Activated naive CD4-positive, alpha-beta T cell (primary cell): ENCODE measurements at regions not wholly inside any gene's neighbourhood (a gene's known extent, or its start where the extent isn't known, plus 50 kb on each side); places are given as distances from the start of the nearest gene placed in this dataset.
"Not testable (repeated sequence)": the region's sequence is repeated elsewhere in the genome, so short reads cannot be mapped to it uniquely, and the experiment has no call there.

Experiments used
- DNase-seq, 4 experiments: peaks; one replicate each; lab custom pipeline; 2025; lab: John Stamatoyannopoulos, UW

DNA sequence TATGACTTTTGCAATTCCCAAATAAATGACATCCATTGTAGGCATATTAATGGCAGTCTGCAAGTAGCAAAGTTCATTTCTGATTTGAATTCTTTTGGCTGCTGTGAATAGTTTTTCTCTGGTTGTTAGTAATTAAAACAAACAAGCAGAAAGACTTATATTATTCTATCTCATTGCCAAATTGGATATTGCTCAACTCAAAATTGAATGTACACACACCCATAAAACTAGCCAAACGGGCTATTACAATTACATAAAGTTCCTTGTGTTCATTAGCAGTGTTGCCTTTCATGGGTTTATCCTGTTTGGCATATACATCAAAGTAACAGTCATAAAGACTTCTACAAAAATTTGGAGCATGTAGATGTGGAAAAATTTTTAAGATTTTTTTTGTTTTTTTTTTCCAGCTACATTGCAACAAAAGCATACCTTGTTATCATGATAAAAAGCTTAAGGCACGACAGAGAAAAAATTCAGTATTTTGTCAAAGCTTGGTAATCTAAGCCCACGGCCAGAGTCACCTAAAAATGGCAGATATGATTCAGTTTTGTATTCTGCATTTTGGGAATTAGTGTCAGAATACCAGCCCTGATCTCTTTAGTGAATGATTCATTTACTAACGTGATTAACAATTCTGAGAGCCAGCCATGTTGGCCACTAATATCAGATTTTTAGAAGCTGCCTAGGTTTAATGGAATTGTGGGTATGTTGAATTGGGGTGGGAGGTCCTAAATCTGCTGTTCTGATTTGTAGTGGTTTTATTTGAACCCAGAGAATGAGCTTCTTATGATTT is 108.4 kb downstream of the KLF5 start:
- no peak for DNase-seq

DNA sequence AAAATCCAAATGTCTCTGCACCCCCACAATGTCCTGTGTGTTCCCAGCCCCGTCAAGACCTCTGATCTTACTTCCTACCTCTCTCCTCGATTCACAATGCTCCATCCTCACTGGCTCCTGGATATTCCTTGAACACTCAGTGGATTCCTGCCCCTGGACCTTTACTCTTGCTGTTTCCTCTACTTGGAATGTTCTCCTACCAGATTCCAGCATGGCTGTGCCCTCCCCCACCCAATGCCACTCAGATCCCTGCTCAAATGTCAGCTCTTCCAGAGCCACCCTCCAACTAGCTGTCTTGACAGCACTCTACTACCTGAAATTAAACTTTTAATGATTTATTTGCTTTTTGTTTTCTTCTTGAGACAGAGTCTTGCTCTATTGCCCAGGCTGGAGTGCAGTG is 107.4 kb downstream of the KLF5 start:
- DNase-seq: no peak

DNA sequence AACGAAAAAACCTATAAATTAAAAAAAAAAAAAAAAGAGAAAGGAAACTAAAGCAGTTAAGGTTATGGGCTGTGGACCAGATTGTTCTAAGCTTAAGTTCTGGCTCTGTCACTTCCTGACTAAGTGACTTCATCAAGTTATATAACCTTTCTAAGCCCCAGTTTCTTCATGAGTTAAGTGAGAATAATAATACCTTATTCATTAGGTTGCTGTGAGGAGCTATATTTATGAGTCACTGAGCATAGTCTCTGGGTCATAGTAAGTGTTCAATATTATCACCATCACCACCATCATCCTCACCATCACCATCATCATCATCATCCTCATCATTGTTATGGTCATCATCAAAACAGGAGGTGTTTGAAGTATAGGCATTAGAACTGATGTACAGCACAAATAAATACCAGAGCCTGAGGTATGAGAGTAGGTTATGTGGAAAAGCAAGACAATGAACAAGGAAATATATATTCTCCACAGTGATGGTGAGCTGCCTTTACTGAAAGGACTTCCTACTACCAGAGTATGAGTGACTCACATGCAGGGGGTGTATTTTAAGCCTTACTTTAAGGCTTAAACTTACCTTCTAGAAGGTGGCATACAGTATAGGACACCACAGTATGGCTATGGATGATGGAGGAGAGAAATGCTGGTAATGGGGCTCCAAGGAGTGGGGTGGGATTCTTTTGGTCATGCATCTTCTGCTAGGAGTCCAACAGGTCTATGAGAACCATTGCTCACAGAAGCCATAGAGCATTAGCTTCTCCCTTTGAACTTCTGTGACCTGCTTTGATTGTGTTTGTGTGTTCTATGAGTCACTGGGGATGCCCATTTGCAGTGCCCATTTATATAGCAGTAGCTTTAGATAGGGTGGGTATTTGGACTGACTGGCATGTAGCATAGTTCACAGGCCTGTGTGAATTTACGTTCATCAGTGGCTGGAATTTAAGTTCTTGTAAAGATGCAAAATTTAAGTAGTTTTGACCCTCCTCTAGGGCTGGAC is 104.4 kb downstream of the KLF5 start:
- no peak for DNase-seq

GRCh38 chr13:73160371-73161031 is 101.7 kb downstream of the KLF5 start:
- not testable (repeated sequence) for DNase-seq

DNA sequence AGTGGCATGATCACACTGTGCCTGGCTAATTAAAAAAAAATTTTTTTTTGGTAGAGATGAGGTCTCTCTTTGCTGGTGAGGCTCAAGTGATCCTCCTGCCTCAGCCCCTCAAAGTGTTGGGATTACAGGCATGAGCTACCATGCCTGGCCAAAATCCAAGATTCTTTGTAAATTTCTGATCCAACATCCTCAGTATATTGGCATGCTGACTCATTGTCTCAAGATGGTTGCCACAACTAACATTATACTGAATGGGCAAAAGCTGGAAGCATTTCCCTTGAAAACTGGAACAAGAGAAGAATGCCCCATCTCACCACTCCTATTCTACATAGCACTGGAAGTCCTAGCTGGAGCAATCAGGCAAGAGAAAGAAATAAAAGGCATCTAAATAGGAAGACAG is 100.0 kb downstream of the KLF5 start:
- no peak for DNase-seq

GRCh38 chr13:73157031-73157430 is 98.2 kb downstream of the KLF5 start:
- no peak for DNase-seq

GRCh38 chr13:73146707-73147106 is 87.9 kb downstream of the KLF5 start:
- DNase-seq: no peak

DNA sequence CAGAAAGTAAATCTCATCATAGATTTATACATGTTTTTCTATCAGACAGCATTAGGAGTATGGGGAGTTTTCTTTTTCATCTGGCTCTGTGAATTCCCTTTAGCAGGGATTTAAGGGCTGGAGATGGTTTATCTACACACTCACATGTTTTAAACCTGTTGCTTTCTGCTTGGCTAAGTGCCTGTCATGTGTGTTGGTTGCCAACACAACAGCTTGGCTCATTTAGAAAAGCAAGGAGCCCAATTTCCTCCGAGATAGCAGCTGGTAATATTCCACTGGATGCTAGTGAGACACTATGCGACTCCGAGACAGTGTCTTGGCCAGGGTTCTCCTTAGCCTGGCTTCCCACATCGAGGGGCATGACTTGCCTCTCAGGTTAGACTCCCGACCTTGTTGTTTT is 83.3 kb downstream of the KLF5 start:
- no peak for DNase-seq

GRCh38 chr13:73141292-73141771 is 82.5 kb downstream of the KLF5 start:
- no peak for DNase-seq

DNA sequence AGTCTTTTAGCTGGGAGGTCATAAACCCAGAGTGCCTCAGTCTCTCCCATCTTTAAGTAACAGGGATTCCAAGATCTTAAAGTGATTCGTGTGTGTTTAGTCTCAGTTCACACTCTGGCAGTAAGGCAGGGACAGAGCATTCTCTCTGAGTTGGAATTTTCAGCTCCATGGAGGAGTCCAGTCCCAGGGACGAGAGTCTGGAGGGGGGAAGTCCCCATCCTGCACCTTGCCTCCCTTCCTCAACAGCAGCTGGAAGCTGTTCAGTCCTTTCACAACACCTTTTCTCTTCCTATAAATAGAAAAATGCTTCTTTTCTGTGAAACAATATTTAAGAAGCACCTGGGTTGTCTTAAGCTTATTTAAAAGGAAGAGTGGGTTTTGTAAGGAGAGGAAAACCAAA is 82.0 kb downstream of the KLF5 start:
- DNase-seq: no peak

DNA sequence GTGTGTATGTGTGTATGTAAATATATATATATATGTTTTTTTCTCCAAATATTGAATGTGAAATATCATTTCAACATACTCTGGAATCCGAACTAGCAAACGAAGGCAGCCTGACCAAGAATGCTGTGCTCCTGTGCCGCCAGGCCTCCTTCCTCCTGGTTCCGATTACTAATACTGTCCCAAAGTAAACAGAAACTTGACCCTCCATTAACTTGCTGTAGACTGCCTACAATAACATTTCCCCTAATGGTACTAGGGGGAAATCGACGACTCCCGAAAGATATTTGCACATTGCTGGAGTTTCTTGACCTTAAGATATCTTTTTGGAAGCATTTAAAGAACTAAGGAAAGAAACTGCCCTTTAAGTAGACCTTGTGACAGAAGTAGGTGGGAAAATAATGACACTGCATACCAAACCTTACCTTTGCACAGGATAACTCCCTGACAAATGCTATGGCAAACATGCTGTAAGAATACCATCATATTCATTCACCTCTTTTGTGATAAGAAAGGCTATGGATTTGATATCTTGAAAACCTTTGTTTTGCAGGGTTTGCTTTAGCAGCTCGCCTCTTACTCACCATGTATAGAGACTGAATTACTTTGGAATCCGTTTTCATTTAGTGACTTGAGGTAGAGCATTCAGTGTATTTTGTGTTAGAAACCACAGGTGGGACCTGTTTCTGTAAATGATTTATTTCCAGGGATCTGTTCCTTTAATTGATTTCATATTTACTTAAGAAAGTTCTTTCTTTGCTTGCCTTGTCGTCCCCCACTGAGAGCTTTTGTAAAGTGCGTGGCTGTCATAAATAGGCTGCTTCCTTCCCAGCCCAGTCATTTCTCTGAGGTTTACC is 80.1 kb downstream of the KLF5 start:
- DNase-seq: no peak

GRCh38 chr13:73138276-73138637 is 79.5 kb downstream of the KLF5 start:
- DNase-seq: no peak

DNA sequence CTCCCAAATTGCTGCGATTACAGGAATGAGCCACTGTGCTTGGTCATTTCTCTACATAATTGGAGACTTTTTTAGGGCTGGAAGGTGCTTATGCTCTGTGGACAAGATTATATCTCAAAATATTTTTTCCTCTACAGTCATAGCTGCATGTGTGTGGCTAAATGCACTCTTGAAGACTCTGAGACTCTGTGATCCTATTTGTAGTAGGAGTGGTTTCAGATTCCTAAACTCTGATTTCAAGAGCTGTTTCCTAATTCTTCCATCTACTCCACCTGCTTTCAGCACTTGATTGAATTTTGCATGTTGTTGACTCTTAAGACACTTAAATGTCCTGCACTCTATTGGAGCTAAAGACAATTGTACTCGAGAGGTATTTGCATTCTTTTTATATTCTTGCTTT is 78.0 kb downstream of the KLF5 start:
- DNase-seq: no peak

DNA sequence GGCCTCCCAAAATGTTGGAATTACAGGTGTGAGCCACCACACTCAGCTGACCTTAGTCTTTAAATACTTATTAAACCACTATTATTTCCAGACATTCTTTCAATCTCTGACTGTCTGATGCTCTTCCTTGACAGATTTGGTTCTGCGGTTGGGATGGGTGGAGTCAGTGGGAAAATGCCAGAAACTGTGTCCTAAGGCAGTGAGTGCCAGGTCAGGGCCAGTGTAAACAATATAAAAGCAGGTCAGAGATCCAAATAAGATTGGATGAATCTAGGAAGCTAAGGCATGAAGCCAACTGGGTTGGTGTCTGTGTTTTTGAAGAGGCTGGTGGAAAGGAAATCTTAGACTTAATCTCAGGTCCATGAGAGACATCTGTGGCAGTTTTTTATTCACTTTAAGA is 74.7 kb downstream of the KLF5 start:
- DNase-seq: no peak

GRCh38 chr13:73131247-73131646 is 72.4 kb downstream of the KLF5 start:
- no peak for DNase-seq

GRCh38 chr13:73129023-73129422 is 70.2 kb downstream of the KLF5 start:
- DNase-seq: no peak
